SW 1271 (cell line): ENCODE measurements at regions not wholly inside any gene's neighbourhood (a gene's known extent, or its start where the extent isn't known, plus 50 kb on each side); places are given as distances from the start of the nearest gene placed in this dataset.

Experiments
- DNase-seq, 2 experiments: peaks; one replicate each; lab custom pipeline; 2025; lab: John Stamatoyannopoulos, UW

GRCh38 chr19:31709476-31709875, 360.2 kb upstream of the TSHZ3 start:
- no peak for DNase-seq

- no peak for DNase-seq
These were observed 366.2 kb upstream of the TSHZ3 start for GRCh38 chr19:31715249-31715945.

- no peak for DNase-seq
These were observed 367.6 kb upstream of the TSHZ3 start for GRCh38 chr19:31716826-31717225.

GRCh38 chr19:31717269-31717923, 368.2 kb upstream of the TSHZ3 start:
- DNase-seq: no peak

GRCh38 chr19:31718032-31718431, 368.8 kb upstream of the TSHZ3 start:
- no peak for DNase-seq

- no peak for DNase-seq
These were observed 369.7 kb upstream of the TSHZ3 start for GRCh38 chr19:31718898-31719297.

GRCh38 chr19:31723101-31723500, 373.9 kb upstream of the TSHZ3 start:
- DNase-seq: no peak

GRCh38 chr19:31725051-31725450, 375.8 kb upstream of the TSHZ3 start:
- DNase-seq: no peak

- no peak for DNase-seq
These were observed 378.3 kb upstream of the TSHZ3 start for GRCh38 chr19:31727536-31727935.

- no peak for DNase-seq
These were observed 381.0 kb upstream of the TSHZ3 start for GRCh38 chr19:31730270-31730669.

- no peak for DNase-seq
These were observed 384.4 kb upstream of the TSHZ3 start for GRCh38 chr19:31733591-31733990.

- DNase-seq: no peak
These were observed 393.0 kb upstream of the TSHZ3 start for GRCh38 chr19:31742249-31742648.

GRCh38 chr19:31745731-31746130, 396.5 kb upstream of the TSHZ3 start:
- no peak for DNase-seq

- DNase-seq: no peak
These were observed 400.0 kb upstream of the TSHZ3 start for GRCh38 chr19:31749231-31749630.

- DNase-seq: no peak
These were observed 410.1 kb upstream of the TSHZ3 start for GRCh38 chr19:31759359-31759758.

- no peak for DNase-seq
These were observed 412.2 kb upstream of the TSHZ3 start for GRCh38 chr19:31761281-31761913.

- DNase-seq: no peak
These were observed 421.0 kb upstream of the TSHZ3 start for GRCh38 chr19:31770223-31770622.

- DNase-seq: no peak
These were observed 423.7 kb upstream of the TSHZ3 start for GRCh38 chr19:31772915-31773314.

- no peak for DNase-seq
These were observed 432.3 kb upstream of the TSHZ3 start for GRCh38 chr19:31781542-31781941.

- DNase-seq: no peak
These were observed 434.4 kb upstream of the TSHZ3 start for GRCh38 chr19:31783592-31783991.

GRCh38 chr19:31784671-31785101, 435.4 kb upstream of the TSHZ3 start:
- no peak for DNase-seq

GRCh38 chr19:31801611-31802010, 452.4 kb upstream of the TSHZ3 start:
- no peak for DNase-seq

GRCh38 chr19:31803835-31804446, 454.7 kb upstream of the TSHZ3 start:
- DNase-seq: no peak
